DMS 273 (cell line): ENCODE measurements at regions not wholly inside any gene's neighbourhood (a gene's known extent, or its start where the extent isn't known, plus 50 kb on each side); places are given as distances from the start of the nearest gene placed in this dataset.
A peak's percentile ranks its signal among the peaks of the same experiment; 100 is the strongest.
"Not testable (repeated sequence)": the region's sequence is repeated elsewhere in the genome, so short reads cannot be mapped to it uniquely, and the experiment has no call there.

Experiments used
- DNase-seq: peaks from one replicate; lab custom pipeline; 2025; ENCODE audit not compliant: unreplicated experiment; lab: John Stamatoyannopoulos, UW

GRCh38 chr1:172717722-172718465 is 59.0 kb downstream of the FASLG start:
- DNase-seq = no peak

- DNase-seq = peak; percentile 8
These were observed 60.2 kb downstream of the FASLG start for GRCh38 chr1:172719066-172719627.

GRCh38 chr1:172719694-172720138 is 60.8 kb downstream of the FASLG start:
- DNase-seq = peak; percentile 57

- no peak for DNase-seq
These were observed 61.4 kb downstream of the FASLG start for GRCh38 chr1:172720339-172720738.

- DNase-seq = no peak
These were observed 64.3 kb downstream of the FASLG start for GRCh38 chr1:172723251-172723650.

GRCh38 chr1:172724232-172724631 is 65.3 kb downstream of the FASLG start:
- no peak for DNase-seq

GRCh38 chr1:172724765-172725613 is 66.1 kb downstream of the FASLG start:
- DNase-seq = no peak

GRCh38 chr1:172726740-172727139 is 67.8 kb downstream of the FASLG start:
- DNase-seq = no peak

GRCh38 chr1:172727275-172727857 is 68.5 kb downstream of the FASLG start:
- DNase-seq = no peak

GRCh38 chr1:172727956-172728603 is 69.2 kb downstream of the FASLG start:
- DNase-seq = peak; percentile 70

GRCh38 chr1:172728705-172729104 is 69.8 kb downstream of the FASLG start:
- DNase-seq = not testable (repeated sequence)

- DNase-seq = no peak
These were observed 73.5 kb downstream of the FASLG start for GRCh38 chr1:172732427-172732826.

- DNase-seq = no peak
These were observed 74.9 kb downstream of the FASLG start for GRCh38 chr1:172733815-172734214.

GRCh38 chr1:172738389-172738788 is 79.5 kb downstream of the FASLG start:
- DNase-seq = no peak

- peak; percentile 47 for DNase-seq
These were observed 83.9 kb downstream of the FASLG start for GRCh38 chr1:172742599-172743500.

- DNase-seq = peak; percentile 75
These were observed 86.1 kb downstream of the FASLG start for GRCh38 chr1:172745014-172745413.

- no peak for DNase-seq
These were observed 87.4 kb downstream of the FASLG start for GRCh38 chr1:172746091-172746949.

GRCh38 chr1:172748201-172748600 is 89.3 kb downstream of the FASLG start:
- no peak for DNase-seq

GRCh38 chr1:172751683-172752082 is 92.8 kb downstream of the FASLG start:
- no peak for DNase-seq
